ENCODE measurements at regions not wholly inside any gene's neighbourhood (a gene's known extent, or its start where the extent isn't known, plus 50 kb on each side); places are given as distances from the start of the nearest gene placed in this dataset.

GRCh38 chr17:72022328-72023275 is 98.2 kb upstream of the SOX9 start:
- no peak for DNase-seq

GRCh38 chr17:72024457-72024856 is 96.4 kb upstream of the SOX9 start:
- DNase-seq = no peak

- no peak for DNase-seq
Measured at GRCh38 chr17:72025113-72025512, 95.7 kb upstream of the SOX9 start.

GRCh38 chr17:72030067-72030899 is 90.5 kb upstream of the SOX9 start:
- peak; percentile 32 for DNase-seq

GRCh38 chr17:72031219-72031884 is 89.5 kb upstream of the SOX9 start:
- no peak for DNase-seq

GRCh38 chr17:72033334-72033733 is 87.5 kb upstream of the SOX9 start:
- no peak for DNase-seq

GRCh38 chr17:72034000-72034399 is 86.8 kb upstream of the SOX9 start:
- DNase-seq = no peak

- DNase-seq = no peak
Measured at GRCh38 chr17:72038427-72038826, 82.4 kb upstream of the SOX9 start.

- no peak for DNase-seq
Measured at GRCh38 chr17:72039490-72039889, 81.3 kb upstream of the SOX9 start.

- no peak for DNase-seq
Measured at GRCh38 chr17:72046178-72046577, 74.6 kb upstream of the SOX9 start.

- DNase-seq = no peak
Measured at GRCh38 chr17:72046643-72047612, 73.9 kb upstream of the SOX9 start.

- DNase-seq = no peak
Measured at GRCh38 chr17:72049914-72050313, 70.9 kb upstream of the SOX9 start.

GRCh38 chr17:72053036-72053435 is 67.8 kb upstream of the SOX9 start:
- no peak for DNase-seq

GRCh38 chr17:72053449-72053848 is 67.4 kb upstream of the SOX9 start:
- no peak for DNase-seq

GRCh38 chr17:72056155-72056554 is 64.7 kb upstream of the SOX9 start:
- no peak for DNase-seq

GRCh38 chr17:72056727-72057290 is 64.0 kb upstream of the SOX9 start:
- no peak for DNase-seq

GRCh38 chr17:72060084-72060483 is 60.7 kb upstream of the SOX9 start:
- no peak for DNase-seq

- DNase-seq = no peak
Measured at GRCh38 chr17:72063262-72063661, 57.6 kb upstream of the SOX9 start.

- DNase-seq = no peak
Measured at GRCh38 chr17:72063756-72064450, 56.9 kb upstream of the SOX9 start.

- DNase-seq = no peak
Measured at GRCh38 chr17:72064606-72065193, 56.1 kb upstream of the SOX9 start.

GRCh38 chr17:72065556-72065955 is 55.3 kb upstream of the SOX9 start:
- no peak for DNase-seq

All from stimulated activated CD8-positive, alpha-beta memory T cell treated with anti-CD3 and anti-CD28 coated beads, Interleukin-4, amount 100 ng/mL, for 48 hours (primary cell).